Mesenchymal stem cell (in vitro differentiated cells and primary cell): ENCODE measurements at regions not wholly inside any gene's neighbourhood (a gene's known extent, or its start where the extent isn't known, plus 50 kb on each side); places are given as distances from the start of the nearest gene placed in this dataset.

ENCODE experiments used
- DNase-seq: peaks from one replicate; pipeline ENCODE4 v3.0.0-alpha.2; 2013
- H2AFZ ChIP-seq: one replicate; pipeline ENCODE4 v1.6.1; 2013; ENCODE audit warnings: low read depth, mild to moderate bottlenecking, control low read depth, inconsistent platforms, low read length, moderate library complexity
- H2AK5ac ChIP-seq: 2 replicates; pipeline ENCODE4 v1.6.1; 2013; ENCODE audit warnings: low read length, moderate library complexity, mild to moderate bottlenecking, inconsistent platforms; ENCODE audit not compliant: severe bottlenecking
- H2BK120ac ChIP-seq: one replicate; pipeline ENCODE4 v1.6.1; 2013; ENCODE audit warnings: low read depth, mild to moderate bottlenecking, inconsistent platforms, low read length, moderate library complexity
- H2BK12ac ChIP-seq, 2 experiments: one replicate each; pipeline ENCODE4 v1.6.1; 2013; ENCODE audit warnings: inconsistent platforms in 2 of 2, low read length in 2 of 2, mild to moderate bottlenecking in 2 of 2, moderate library complexity in 2 of 2, control low read depth in 1 of 2
- H2BK15ac ChIP-seq: one replicate; pipeline ENCODE4 v1.6.1; 2013; ENCODE audit warnings: mild to moderate bottlenecking, low read depth, inconsistent platforms; ENCODE audit not compliant: poor library complexity, severe bottlenecking
- H2BK5ac ChIP-seq: 2 replicates; pipeline ENCODE4 v1.6.1; 2013; ENCODE audit warnings: low read depth, mild to moderate bottlenecking, low read length, control low read depth, inconsistent platforms; ENCODE audit not compliant: poor library complexity, severe bottlenecking
- H3K14ac ChIP-seq, 2 experiments: one replicate each; pipeline ENCODE4 v1.6.1; 2013; ENCODE audit warnings: inconsistent platforms in 2 of 2, low read length in 2 of 2, control low read depth in 1 of 2, mild to moderate bottlenecking in 1 of 2, moderate library complexity in 1 of 2
- H3K18ac ChIP-seq, 2 experiments: one replicate each; pipeline ENCODE4 v1.6.1; 2013; ENCODE audit warnings: inconsistent platforms in 2 of 2, low read length in 2 of 2, control low read depth in 1 of 2, low read depth in 1 of 2, mild to moderate bottlenecking in 1 of 2
- H3K23ac ChIP-seq, 2 experiments: one replicate each; pipeline ENCODE4 v1.6.1; 2013; ENCODE audit warnings: inconsistent platforms in 2 of 2, low read length in 2 of 2, mild to moderate bottlenecking in 2 of 2, moderate library complexity in 2 of 2, control low read depth in 1 of 2
- H3K27ac ChIP-seq: 2 replicates; pipeline ENCODE4 v1.5.1; 2013; ENCODE audit warnings: mild to moderate bottlenecking, moderate library complexity, low read length, control low read depth, inconsistent platforms; ENCODE audit not compliant: poor library complexity, severe bottlenecking
- H3K27me3 ChIP-seq, 2 experiments: 2 replicates each; pipeline versions ENCODE4 v1.6.1 to v1.7.0; 2013; ENCODE audit warnings: low read length in 2 of 2, mild to moderate bottlenecking in 2 of 2, moderate library complexity in 2 of 2, control low read depth in 1 of 2, inconsistent platforms in 1 of 2; ENCODE audit not compliant: control insufficient read depth in 1 of 2, insufficient read depth in 1 of 2
- H3K36me3 ChIP-seq, 2 experiments: 2 replicates each; pipeline versions ENCODE4 v1.6.1 to v1.7.0; 2013; ENCODE audit warnings: low read length in 2 of 2, control low read depth in 1 of 2, inconsistent platforms in 1 of 2, low read depth in 1 of 2, mild to moderate bottlenecking in 1 of 2; ENCODE audit not compliant: insufficient read depth in 2 of 2, control insufficient read depth in 1 of 2
- H3K4ac ChIP-seq, 2 experiments: one replicate each; pipeline ENCODE4 v1.6.1; 2013; ENCODE audit warnings: inconsistent platforms in 2 of 2, low read length in 2 of 2, mild to moderate bottlenecking in 2 of 2, moderate library complexity in 2 of 2, control low read depth in 1 of 2, low read depth in 1 of 2
- H3K4me1 ChIP-seq: 2 replicates; pipeline ENCODE4 v1.6.1; 2013; ENCODE audit warnings: low read depth, low read length, control low read depth; ENCODE audit not compliant: control insufficient read depth, insufficient read depth
- H3K4me2 ChIP-seq: 2 replicates; pipeline ENCODE4 v1.6.1; 2013; ENCODE audit warnings: low read length, mild to moderate bottlenecking, inconsistent platforms; ENCODE audit not compliant: poor library complexity, severe bottlenecking
- H3K4me3 ChIP-seq, 2 experiments: 2 replicates each; pipeline versions ENCODE4 v1.5.1 to v1.7.0; 2013; ENCODE audit warnings: low read length in 2 of 2, mild to moderate bottlenecking in 2 of 2, control low read depth in 1 of 2, low read depth in 1 of 2; ENCODE audit not compliant: insufficient read depth in 1 of 2
- H3K79me1 ChIP-seq: replicated peaks from 2 replicates; pipeline ENCODE4 v1.6.1; 2013; ENCODE audit warnings: mild to moderate bottlenecking, control low read depth, low read length, inconsistent platforms; ENCODE audit not compliant: poor library complexity, severe bottlenecking
- H3K9ac ChIP-seq: 2 replicates; pipeline ENCODE4 v1.7.0; 2013; ENCODE audit warnings: mild to moderate bottlenecking, low read length, moderate library complexity
- H3K9me3 ChIP-seq: 2 replicates; pipeline ENCODE4 v1.7.0; 2013; ENCODE audit warnings: mild to moderate bottlenecking, low read length; ENCODE audit not compliant: control insufficient read depth
- H4K8ac ChIP-seq: one replicate; pipeline ENCODE4 v1.6.1; 2013; ENCODE audit warnings: inconsistent platforms, mild to moderate bottlenecking, low read length, moderate library complexity
- H4K91ac ChIP-seq: one replicate; pipeline ENCODE4 v1.6.1; 2013; ENCODE audit warnings: mild to moderate bottlenecking, low read length, inconsistent platforms
- WGBS: methylation state at CpG from one replicate; pipeline ENCODE4 v1.1.7; 2013; ENCODE audit warnings: mixed read lengths; 5-methylcytosine and 5-hydroxymethylcytosine counted together

- Histone ChIP-seq H2BK5ac (no peak overlapping the region), H3K4me3 (no peak overlapping the region), H3K36me3 (no peaks in the 10 kb centered on the region), H3K4ac (no peak overlapping the region), H2BK15ac (no peak overlapping the region), H3K27ac (no peak overlapping the region), H2AFZ (no peak overlapping the region), H3K4me1 (no peaks in the 10 kb centered on the region), H3K14ac (no peak overlapping the region), H3K79me1 (no peaks in the 10 kb centered on the region), H2BK120ac (no peak overlapping the region), H3K4me2 (no peak overlapping the region), H2AK5ac (no peak overlapping the region), H4K8ac (no peak overlapping the region), H3K9ac (no peak overlapping the region), H2BK12ac (no peak overlapping the region), H4K91ac (no peak overlapping the region), H3K9me3 (no peaks in the 10 kb centered on the region), H3K27me3 (no peaks in the 10 kb centered on the region), H3K18ac (no peak overlapping the region), H3K23ac (no peak overlapping the region)
- WGBS = no CpG with 5 or more reads among the region's 1 CpG
- peak; percentile 16 for DNase-seq
These were observed 411.2 kb downstream of the ETV1 start for GRCh38 chr7:13578294-13578693.

GRCh38 chr7:13581097-13581496, 408.4 kb downstream of the ETV1 start:
- Histone ChIP-seq H4K8ac (no peak overlapping the region), H2AFZ (no peak overlapping the region), H3K18ac (no peak overlapping the region), H3K27me3 (no peaks in the 10 kb centered on the region), H2AK5ac (no peak overlapping the region), H4K91ac (no peak overlapping the region), H2BK120ac (no peak overlapping the region), H3K79me1 (no peaks in the 10 kb centered on the region), H3K4me3 (no peak overlapping the region), H3K14ac (no peak overlapping the region), H3K4ac (no peak overlapping the region), H3K27ac (no peak overlapping the region), H3K4me2 (no peak overlapping the region), H2BK12ac (no peak overlapping the region), H3K9me3 (no peaks in the 10 kb centered on the region), H3K9ac (no peak overlapping the region), H2BK5ac (no peak overlapping the region), H2BK15ac (no peak overlapping the region), H3K23ac (no peak overlapping the region), H3K36me3 (no peaks in the 10 kb centered on the region), H3K4me1 (no peaks in the 10 kb centered on the region)
- DNase-seq = no peak

GRCh38 chr7:13593854-13594253, 395.6 kb downstream of the ETV1 start:
- no peak overlapping the region for H3K4me3 ChIP-seq
- H3K14ac ChIP-seq = no peak overlapping the region
- no peak overlapping the region for H4K91ac ChIP-seq
- H3K79me1 ChIP-seq = no peaks in the 10 kb centered on the region
- H3K4me1 ChIP-seq = no peaks in the 10 kb centered on the region
- no peak overlapping the region for H3K27ac ChIP-seq
- DNase-seq = no peak
- no peaks in the 10 kb centered on the region for H3K36me3 ChIP-seq
- no peak overlapping the region for H2AFZ ChIP-seq
- no peaks in the 10 kb centered on the region for H3K27me3 ChIP-seq
- no peaks in the 10 kb centered on the region for H3K9me3 ChIP-seq
- no peak overlapping the region for H3K9ac ChIP-seq
- no peak overlapping the region for H3K4me2 ChIP-seq
- H3K4ac ChIP-seq = no peak overlapping the region
- no peak overlapping the region for H4K8ac ChIP-seq
- no peak overlapping the region for H2AK5ac ChIP-seq
- H3K23ac ChIP-seq = no peak overlapping the region
- no peak overlapping the region for H2BK5ac ChIP-seq
- no peak overlapping the region for H3K18ac ChIP-seq
- no peak overlapping the region for H2BK12ac ChIP-seq
- WGBS = no CpG with 5 or more reads among the region's 2 CpGs
- no peak overlapping the region for H2BK120ac ChIP-seq
- no peak overlapping the region for H2BK15ac ChIP-seq

- Histone ChIP-seq H3K9ac (no peak overlapping the region), H4K91ac (no peak overlapping the region), H3K9me3 (no peaks in the 10 kb centered on the region), H2BK15ac (no peak overlapping the region), H2BK12ac (no peak overlapping the region), H3K18ac (no peak overlapping the region), H3K4me2 (no peak overlapping the region), H2AK5ac (no peak overlapping the region), H3K27ac (no peak overlapping the region), H2BK120ac (no peak overlapping the region), H3K4me3 (no peak overlapping the region), H3K4ac (no peak overlapping the region), H3K36me3 (no peaks in the 10 kb centered on the region), H3K79me1 (no peaks in the 10 kb centered on the region), H3K23ac (no peak overlapping the region), H3K4me1 (no peaks in the 10 kb centered on the region), H4K8ac (no peak overlapping the region), H2BK5ac (no peak overlapping the region), H3K27me3 (no peaks in the 10 kb centered on the region), H3K14ac (no peak overlapping the region), H2AFZ (no peak overlapping the region)
- WGBS = no CpG with 5 or more reads among the region's 2 CpGs
- no peak for DNase-seq
These were observed 387.4 kb downstream of the ETV1 start for GRCh38 chr7:13602036-13602435.
